ENCODE measurements at regions not wholly inside any gene's neighbourhood (a gene's known extent, or its start where the extent isn't known, plus 50 kb on each side); places are given as distances from the start of the nearest gene placed in this dataset.

DNA sequence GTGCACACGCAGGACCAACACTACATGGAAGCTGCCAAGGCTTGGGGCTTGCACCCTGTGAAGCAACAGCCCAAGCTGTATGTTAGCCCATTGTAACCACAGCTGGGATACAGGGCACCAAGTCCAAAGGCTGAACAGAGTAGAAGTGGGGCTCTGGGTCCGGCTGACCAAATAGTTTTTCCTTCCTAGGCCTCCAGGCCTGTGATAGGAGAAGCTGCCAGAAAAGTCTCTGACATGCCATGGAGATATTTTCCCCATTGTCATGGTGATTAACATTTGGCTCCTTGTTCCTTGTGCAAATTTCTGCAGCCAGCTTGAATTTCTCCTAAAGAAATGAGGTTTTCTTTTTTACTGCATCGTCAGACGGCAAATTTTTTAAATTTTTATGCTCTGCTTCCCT lies 941.2 kb downstream of the FAM181B start:
- Histone ChIP-seq H3K27me3 (replicated peaks in 1 of 4; ENCODE audit: control insufficient read depth in 3 of 4, extremely low read depth in 1 of 4, insufficient read depth in 3 of 4, low read length in 3 of 4) (no peaks in the 10 kb centered on the region), H4K8ac (ENCODE audit: extremely low read depth, insufficient read depth, low read length) (no peak overlapping the region; the same call in 1 of the 2 replicates), H3K18ac (ENCODE audit: extremely low read depth, low read length) (no peak overlapping the region), H3K79me2 (ENCODE audit: control insufficient read depth in 1 of 2, insufficient read depth in 2 of 2, low read length in 2 of 2) (no peaks in the 10 kb centered on the region), H2BK5ac (ENCODE audit: low read depth, low read length) (peak overlapping the region; percentile 57; the same call in 1 of the 2 replicates), H3K36me3 (ENCODE audit: control insufficient read depth in 2 of 4, insufficient read depth in 4 of 4, low read length in 3 of 4) (no peaks in the 10 kb centered on the region), H3K56ac (replicated peaks; ENCODE audit: insufficient read length, low read depth, low read length) (no peak overlapping the region), H3K4me1 (replicated peaks in 1 of 4; ENCODE audit: control insufficient read depth in 3 of 4, insufficient read depth in 4 of 4, low read length in 3 of 4) (no peaks in the 10 kb centered on the region), H4K5ac (ENCODE audit: insufficient read length, low read depth, low read length) (no peak overlapping the region), H3K4me3 (ENCODE audit: extremely low read depth in 1 of 4, insufficient read depth in 2 of 4, low read depth in 3 of 4, low read length in 4 of 4) (no peak overlapping the region), H3K79me1 (ENCODE audit: low read depth, low read length) (no peaks in the 10 kb centered on the region), H2BK12ac (ENCODE audit: low read depth, low read length) (peak overlapping the region; percentile 33; the same call in 1 of the 2 replicates), H2AFZ (ENCODE audit: low read length) (no peak overlapping the region), H2BK120ac (replicated peaks; ENCODE audit: low read depth, low read length) (no peak overlapping the region), H2BK20ac (ENCODE audit: low read length) (no peak overlapping the region), H3K14ac (ENCODE audit: insufficient read length) (no peak overlapping the region), H3K23ac (ENCODE audit: insufficient read length) (no peak overlapping the region), H4K20me1 (replicated peaks in 1 of 2; ENCODE audit: control insufficient read depth in 1 of 2, insufficient read depth in 2 of 2, low read length in 2 of 2) (no peaks in the 10 kb centered on the region), H3K4me2 (ENCODE audit: insufficient read depth in 1 of 2, low read depth in 2 of 2, low read length in 2 of 2) (no peak overlapping the region), H3K4ac (replicated peaks; ENCODE audit: insufficient read length, low read depth, low read length) (no peak overlapping the region), H3K23me2 (ENCODE audit: low read depth, low read length) (no peaks in the 10 kb centered on the region), H3K9ac (replicated peaks in 1 of 4; ENCODE audit: extremely low read depth in 1 of 4, low read depth in 3 of 4, low read length in 3 of 4) (no peak overlapping the region), H3K27ac (ENCODE audit: low read depth, low read length) (no peak overlapping the region), H2BK15ac (ENCODE audit: low read length) (peak overlapping the region; percentile 46; the same call in 1 of the 2 replicates), H2AK5ac (ENCODE audit: low read depth, low read length) (no peak overlapping the region), H3K9me3 (ENCODE audit: insufficient read depth in 2 of 2, low read depth in 1 of 2, low read length in 1 of 2) (no peaks in the 10 kb centered on the region), H4K91ac (replicated peaks; ENCODE audit: insufficient read length, low read length) (no peak overlapping the region)
- ChIA-PET POLR2A (ENCODE audit: partially characterized antibody) (no interaction called here), CTCF (ENCODE audit: partially characterized antibody) (interaction anchor here (1.0 kb wide), 1 partner anchor 11 kb away, joined by 3 read pairs; no protein-coding TSS in a partner anchor)
- TF ChIP-seq FOSL1 (IDR thresholded peaks at IDR 0.05; ENCODE audit: insufficient read depth, low read depth, low read length): no peak
- no peak for TF ChIP-seq CTBP2 (IDR thresholded peaks at IDR 0.05; ENCODE audit: borderline replicate concordance, insufficient read depth, insufficient read length, low read length)
- TF ChIP-seq HDAC2 (IDR thresholded peaks at IDR 0.05; ENCODE audit: borderline replicate concordance in 1 of 2, low read depth in 2 of 2, low read length in 2 of 2): no peak
- no peak for TF ChIP-seq NANOG (IDR thresholded peaks at IDR 0.05; ENCODE audit: insufficient read depth, low read depth, low read length, poor library complexity, severe bottlenecking)
- TF ChIP-seq EP300 (IDR thresholded peaks at IDR 0.05; ENCODE audit: borderline replicate concordance in 1 of 2, low read depth in 2 of 2, low read length in 2 of 2): no peak
- TF ChIP-seq KDM4A (IDR thresholded peaks at IDR 0.05; ENCODE audit: low read depth, low read length, severe bottlenecking): no peak
- no peak for TF ChIP-seq EZH2 (IDR thresholded peaks at IDR 0.05; ENCODE audit: low read depth, low read length, severe bottlenecking)
- TF ChIP-seq POU5F1 (IDR thresholded peaks at IDR 0.05; ENCODE audit: low read depth, low read length): no peak
- TF ChIP-seq RXRA (IDR thresholded peaks at IDR 0.05; ENCODE audit: insufficient read depth, low read depth, low read length): no peak
- no peak for TF ChIP-seq BRCA1 (IDR thresholded peaks at IDR 0.05; ENCODE audit: low read depth, low read length)
- TF ChIP-seq, protein P1, sequence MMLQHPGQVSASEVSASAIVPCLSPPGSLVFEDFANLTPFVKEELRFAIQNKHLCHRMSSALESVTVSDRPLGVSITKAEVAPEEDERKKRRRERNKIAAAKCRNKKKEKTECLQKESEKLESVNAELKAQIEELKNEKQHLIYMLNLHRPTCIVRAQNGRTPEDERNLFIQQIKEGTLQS (IDR thresholded peaks at IDR 0.05; ENCODE audit: insufficient read depth, low read depth, low read length): no peak
- TF ChIP-seq SP4 (IDR thresholded peaks at IDR 0.05; ENCODE audit: low read length): no peak
- TF ChIP-seq HDAC6 (IDR thresholded peaks at IDR 0.05; ENCODE audit: low read depth, low read length): no peak
- FAIRE-seq (no peak), DNase-seq (ENCODE audit: low read depth in 1 of 2, low spot score in 2 of 2) (no peak)
- WGBS, 2 experiments (ENCODE audit: extremely low coverage in 1 of 2, insufficient coverage in 1 of 2, insufficient read length in 1 of 2, insufficient replicate concordance in 2 of 2, low coverage in 1 of 2, low lambda C conversion rate in 2 of 2, missing lambda C conversion rate in 1 of 2): 89% methylated on average over 4 of the region's 4 CpGs; no CpG with 5 or more reads in 1 of the 2 experiments

Measured in H1 (cell line).